PC-9 (cell line): ENCODE measurements at regions not wholly inside any gene's neighbourhood (a gene's known extent, or its start where the extent isn't known, plus 50 kb on each side); places are given as distances from the start of the nearest gene placed in this dataset.

Source experiments
- EZH2 ChIP-seq: fragments of 200-600 bp; sonication (generic); IDR thresholded peaks from 2 replicates; pipeline ENCODE4 v1.8.0; 2017; ENCODE audit warnings: antibody characterized with exemption, low read depth
- TF ChIP-seq, protein P1 (sequence below): fragments of 200-600 bp; sonication (generic); conservative IDR thresholded peaks from 2 replicates; pipeline ENCODE4 v1.6.1; 2017; ENCODE audit warnings: mixed run types, antibody characterized with exemption, mild to moderate bottlenecking, moderate library complexity

DNA sequence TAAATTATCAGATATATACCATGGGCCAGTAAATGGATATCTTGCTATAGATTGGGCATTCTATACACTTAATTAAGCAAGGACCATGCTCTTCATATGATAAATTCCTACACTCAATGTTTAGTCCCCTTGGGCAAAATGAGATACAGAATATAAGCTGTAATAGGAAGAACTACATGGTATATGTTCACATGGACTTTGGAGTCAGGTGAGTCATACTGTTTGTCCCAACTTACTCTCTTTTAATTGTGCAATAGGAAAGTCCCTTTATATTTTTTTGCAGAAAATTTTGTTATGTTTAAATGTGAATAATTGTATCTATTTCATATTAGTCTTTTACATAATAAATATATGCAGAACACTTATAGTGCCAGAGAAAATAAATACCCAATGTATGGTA lies 820.2 kb upstream of the ADAMTS5 start:
- TF ChIP-seq, protein P1, sequence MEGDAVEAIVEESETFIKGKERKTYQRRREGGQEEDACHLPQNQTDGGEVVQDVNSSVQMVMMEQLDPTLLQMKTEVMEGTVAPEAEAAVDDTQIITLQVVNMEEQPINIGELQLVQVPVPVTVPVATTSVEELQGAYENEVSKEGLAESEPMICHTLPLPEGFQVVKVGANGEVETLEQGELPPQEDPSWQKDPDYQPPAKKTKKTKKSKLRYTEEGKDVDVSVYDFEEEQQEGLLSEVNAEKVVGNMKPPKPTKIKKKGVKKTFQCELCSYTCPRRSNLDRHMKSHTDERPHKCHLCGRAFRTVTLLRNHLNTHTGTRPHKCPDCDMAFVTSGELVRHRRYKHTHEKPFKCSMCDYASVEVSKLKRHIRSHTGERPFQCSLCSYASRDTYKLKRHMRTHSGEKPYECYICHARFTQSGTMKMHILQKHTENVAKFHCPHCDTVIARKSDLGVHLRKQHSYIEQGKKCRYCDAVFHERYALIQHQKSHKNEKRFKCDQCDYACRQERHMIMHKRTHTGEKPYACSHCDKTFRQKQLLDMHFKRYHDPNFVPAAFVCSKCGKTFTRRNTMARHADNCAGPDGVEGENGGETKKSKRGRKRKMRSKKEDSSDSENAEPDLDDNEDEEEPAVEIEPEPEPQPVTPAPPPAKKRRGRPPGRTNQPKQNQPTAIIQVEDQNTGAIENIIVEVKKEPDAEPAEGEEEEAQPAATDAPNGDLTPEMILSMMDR = no peak
- no peak for TF ChIP-seq EZH2
